ENCODE measurements at regions not wholly inside any gene's neighbourhood (a gene's known extent, or its start where the extent isn't known, plus 50 kb on each side); places are given as distances from the start of the nearest gene placed in this dataset.

GRCh38 chr5:58317808-58318207 is 142.1 kb downstream of the PLK2 start:
- TF ChIP-seq POLR2A (IDR thresholded peaks at IDR 0.05), result no peak
- no peak for TF ChIP-seq CTCF (IDR thresholded peaks at IDR 0.05 in 8 of 11, conservative IDR thresholded peaks at IDR 0.05 in 3 of 11)
- TF ChIP-seq POLR2AphosphoS5 (IDR thresholded peaks at IDR 0.05), result no peak

Data from spleen (tissue), 7 donors.